Erythroblast (primary cell): ENCODE measurements at regions not wholly inside any gene's neighbourhood (a gene's known extent, or its start where the extent isn't known, plus 50 kb on each side); places are given as distances from the start of the nearest gene placed in this dataset.

Experiments used
- GATA1 ChIP-seq: IDR thresholded peaks from 2 replicates; pipeline ENCODE4 v1.6.1; 2011; ENCODE audit warnings: low read depth, mild to moderate bottlenecking, control low read depth, low read length, moderate library complexity
- POLR2A ChIP-seq: IDR thresholded peaks from 2 replicates; pipeline ENCODE4 v1.6.1; 2011; ENCODE audit warnings: mild to moderate bottlenecking, low read length

GRCh38 chr13:109451726-109452125, 334.7 kb downstream of the IRS2 start:
- TF ChIP-seq POLR2A (no peak), GATA1 (no peak)
